Stimulated activated effector memory CD8-positive, alpha-beta T cell treated with anti-CD3 and anti-CD28 coated beads, Interleukin-12 subunit alpha, Interleukin-12 subunit beta, amount 100 ng/mL, for 72 hours (primary cell): ENCODE measurements at regions not wholly inside any gene's neighbourhood (a gene's known extent, or its start where the extent isn't known, plus 50 kb on each side); places are given as distances from the start of the nearest gene placed in this dataset.
"Not testable (repeated sequence)": the region's sequence is repeated elsewhere in the genome, so short reads cannot be mapped to it uniquely, and the experiment has no call there.

Experiments
- ATAC-seq: fragments of 150-1000 bp; cut with Tn5 transposase; 2 replicates; pipeline ENCODE4 v1.10.0; 2021
- DNase-seq, 2 donors: peaks; one replicate each; pipeline ENCODE4 v3.0.0; 2021 to 2022; ENCODE audit warnings: low spot score in 2 of 2
- H3K27ac Mint-ChIP-seq: one replicate; pipeline ENCODE4 v1.8.0; 2022; ENCODE audit warnings: mild to moderate bottlenecking, mixed read lengths
- H3K36me3 Mint-ChIP-seq: one replicate; pipeline ENCODE4 v1.8.0; 2022; ENCODE audit warnings: mild to moderate bottlenecking, mixed read lengths
- H3K4me1 Mint-ChIP-seq: one replicate; pipeline ENCODE4 v1.8.0; 2022; ENCODE audit warnings: mixed read lengths
- H3K4me3 Mint-ChIP-seq: one replicate; pipeline ENCODE4 v1.8.0; 2022; ENCODE audit warnings: mild to moderate bottlenecking, mixed read lengths
- H3K9me3 Mint-ChIP-seq: one replicate; pipeline ENCODE4 v1.8.0; 2022; ENCODE audit warnings: mixed read lengths

GRCh38 chr5:6256901-6257300, 121.4 kb downstream of the MED10 start:
- Mint-ChIP-seq H3K4me1 (no peaks in the 10 kb centered on the region), H3K36me3 (no peaks in the 10 kb centered on the region), H3K4me3 (no peak overlapping the region), H3K9me3 (peaks cover 2% of the 10 kb centered on the region), H3K27ac (no peak overlapping the region)
- DNase-seq = no peak
- ATAC-seq = no peak

- ATAC-seq = no peak
- no peaks in the 10 kb centered on the region for H3K4me1 Mint-ChIP-seq
- H3K36me3 Mint-ChIP-seq = no peaks in the 10 kb centered on the region
- no peak overlapping the region for H3K4me3 Mint-ChIP-seq
- H3K9me3 Mint-ChIP-seq = peaks cover 5% of the 10 kb centered on the region
- DNase-seq = no peak
- H3K27ac Mint-ChIP-seq = no peak overlapping the region
These were observed 122.4 kb downstream of the MED10 start for GRCh38 chr5:6255956-6256355.

GRCh38 chr5:6253846-6254245, 124.5 kb downstream of the MED10 start:
- no peak for DNase-seq
- no peak overlapping the region for H3K27ac Mint-ChIP-seq
- peaks cover 5% of the 10 kb centered on the region for H3K9me3 Mint-ChIP-seq
- no peak for ATAC-seq
- H3K4me3 Mint-ChIP-seq = no peak overlapping the region
- H3K36me3 Mint-ChIP-seq = no peaks in the 10 kb centered on the region
- H3K4me1 Mint-ChIP-seq = no peaks in the 10 kb centered on the region

- DNase-seq = no peak
- Mint-ChIP-seq H3K4me3 (no peak overlapping the region), H3K36me3 (no peaks in the 10 kb centered on the region), H3K27ac (no peak overlapping the region), H3K9me3 (peaks cover 5% of the 10 kb centered on the region), H3K4me1 (no peaks in the 10 kb centered on the region)
- ATAC-seq = no peak
These were observed 125.1 kb downstream of the MED10 start for GRCh38 chr5:6253281-6253680.

GRCh38 chr5:6252581-6252980, 125.8 kb downstream of the MED10 start:
- H3K27ac Mint-ChIP-seq = no peak overlapping the region
- ATAC-seq (no peak), DNase-seq (no peak)
- no peaks in the 10 kb centered on the region for H3K36me3 Mint-ChIP-seq
- peaks cover 3% of the 10 kb centered on the region for H3K9me3 Mint-ChIP-seq
- no peak overlapping the region for H3K4me3 Mint-ChIP-seq
- no peaks in the 10 kb centered on the region for H3K4me1 Mint-ChIP-seq

- no peaks in the 10 kb centered on the region for H3K36me3 Mint-ChIP-seq
- ATAC-seq (no peak), DNase-seq (no peak)
- H3K27ac Mint-ChIP-seq = no peak overlapping the region
- H3K4me3 Mint-ChIP-seq = no peak overlapping the region
- no peaks in the 10 kb centered on the region for H3K4me1 Mint-ChIP-seq
- peaks cover 3% of the 10 kb centered on the region for H3K9me3 Mint-ChIP-seq
These were observed 126.7 kb downstream of the MED10 start for GRCh38 chr5:6251565-6252102.

- no peak for ATAC-seq
- Mint-ChIP-seq H3K36me3 (no peaks in the 10 kb centered on the region), H3K9me3 (peaks cover 3% of the 10 kb centered on the region), H3K4me1 (no peaks in the 10 kb centered on the region), H3K27ac (no peak overlapping the region), H3K4me3 (no peak overlapping the region)
- DNase-seq = no peak
These were observed 128.2 kb downstream of the MED10 start for GRCh38 chr5:6250121-6250520.

- DNase-seq (no peak), ATAC-seq (no peak)
- no peaks in the 10 kb centered on the region for H3K4me1 Mint-ChIP-seq
- H3K9me3 Mint-ChIP-seq = peaks cover 3% of the 10 kb centered on the region
- no peak overlapping the region for H3K27ac Mint-ChIP-seq
- H3K4me3 Mint-ChIP-seq = no peak overlapping the region
- H3K36me3 Mint-ChIP-seq = no peaks in the 10 kb centered on the region
These were observed 130.2 kb downstream of the MED10 start for GRCh38 chr5:6248132-6248531.

- Mint-ChIP-seq H3K36me3 (no peaks in the 10 kb centered on the region), H3K9me3 (peaks cover 3% of the 10 kb centered on the region), H3K27ac (no peak overlapping the region), H3K4me1 (no peaks in the 10 kb centered on the region), H3K4me3 (no peak overlapping the region)
- ATAC-seq = no peak
- no peak for DNase-seq
These were observed 131.4 kb downstream of the MED10 start for GRCh38 chr5:6246820-6247437.

GRCh38 chr5:6244339-6244714, 134.0 kb downstream of the MED10 start:
- no peak for DNase-seq
- H3K9me3 Mint-ChIP-seq = peaks cover 5% of the 10 kb centered on the region
- H3K4me3 Mint-ChIP-seq = no peak overlapping the region
- no peak for ATAC-seq
- no peaks in the 10 kb centered on the region for H3K36me3 Mint-ChIP-seq
- H3K4me1 Mint-ChIP-seq = no peaks in the 10 kb centered on the region
- H3K27ac Mint-ChIP-seq = no peak overlapping the region

- Mint-ChIP-seq H3K4me1 (no peaks in the 10 kb centered on the region), H3K4me3 (no peak overlapping the region), H3K27ac (no peak overlapping the region), H3K9me3 (peaks cover 9% of the 10 kb centered on the region), H3K36me3 (no peaks in the 10 kb centered on the region)
- DNase-seq (no peak), ATAC-seq (peak; percentile 16)
These were observed 134.5 kb downstream of the MED10 start for GRCh38 chr5:6243706-6244338.

- not testable (repeated sequence) for H3K4me1 Mint-ChIP-seq, DNase-seq, H3K27ac Mint-ChIP-seq, H3K36me3 Mint-ChIP-seq, ATAC-seq, H3K4me3 Mint-ChIP-seq
- H3K9me3 Mint-ChIP-seq = peaks cover 11% of the 10 kb centered on the region
These were observed 137.3 kb downstream of the MED10 start for GRCh38 chr5:6241056-6241455.

- peaks cover 11% of the 10 kb centered on the region for H3K9me3 Mint-ChIP-seq
- DNase-seq = no peak
- ATAC-seq = no peak
- no peaks in the 10 kb centered on the region for H3K36me3 Mint-ChIP-seq
- no peak overlapping the region for H3K4me3 Mint-ChIP-seq
- H3K27ac Mint-ChIP-seq = no peak overlapping the region
- no peaks in the 10 kb centered on the region for H3K4me1 Mint-ChIP-seq
These were observed 141.4 kb downstream of the MED10 start for GRCh38 chr5:6236858-6237481.

GRCh38 chr5:6236170-6236793, 142.1 kb downstream of the MED10 start:
- H3K27ac Mint-ChIP-seq = no peak overlapping the region
- H3K36me3 Mint-ChIP-seq = no peaks in the 10 kb centered on the region
- peaks cover 11% of the 10 kb centered on the region for H3K9me3 Mint-ChIP-seq
- DNase-seq = no peak
- no peak overlapping the region for H3K4me3 Mint-ChIP-seq
- no peaks in the 10 kb centered on the region for H3K4me1 Mint-ChIP-seq
- no peak for ATAC-seq

- Mint-ChIP-seq H3K9me3 (peaks cover 6% of the 10 kb centered on the region), H3K4me3 (no peak overlapping the region), H3K4me1 (no peaks in the 10 kb centered on the region), H3K36me3 (no peaks in the 10 kb centered on the region), H3K27ac (no peak overlapping the region)
- ATAC-seq (no peak), DNase-seq (no peak)
These were observed 142.6 kb downstream of the MED10 start for GRCh38 chr5:6235726-6236125.
